ENCODE measurements at regions not wholly inside any gene's neighbourhood (a gene's known extent, or its start where the extent isn't known, plus 50 kb on each side); places are given as distances from the start of the nearest gene placed in this dataset.

- Histone ChIP-seq H3F3A (ENCODE audit: insufficient read depth) (no peaks in the 10 kb centered on the region), H3K9ac (ENCODE audit: low read length) (no peak overlapping the region), H3K27ac (ENCODE audit: low read depth, low read length) (no peak overlapping the region), H3K4me3 (ENCODE audit: insufficient read depth, low read length, poor library complexity, severe bottlenecking) (no peak overlapping the region), H3K4me2 (ENCODE audit: low read depth, low read length, poor library complexity, severe bottlenecking) (no peak overlapping the region), H3K9me3 (ENCODE audit: insufficient read depth, low read length) (peaks cover 14% of the 10 kb centered on the region; the same call in 1 of the 2 replicates), H3K27me3 (ENCODE audit: low read length) (no peaks in the 10 kb centered on the region), H3K36me3 (ENCODE audit: low read length) (no peaks in the 10 kb centered on the region), H3K9me2 (replicated peaks; ENCODE audit: insufficient read depth, low read length) (no peaks in the 10 kb centered on the region), H4K20me1 (ENCODE audit: low read depth, low read length) (no peaks in the 10 kb centered on the region), H2AFZ (ENCODE audit: low read depth, low read length, severe bottlenecking) (no peak overlapping the region), H3K79me2 (ENCODE audit: insufficient read depth, low read length) (no peaks in the 10 kb centered on the region)
- TF ChIP-seq CTCF (IDR thresholded peaks at IDR 0.05; ENCODE audit: insufficient read depth, low read length, poor library complexity, severe bottlenecking) (no peak), EZH2phosphoT487 (conservative IDR thresholded peaks at IDR 0.05; ENCODE audit: low read length) (no peak)
Observed at GRCh38 chr9:40928803-40929487, 199.5 kb downstream of the FOXD4L6 start.

- no peak overlapping the region for H2AFZ ChIP-seq (ENCODE audit: low read depth, low read length, severe bottlenecking)
- no peaks in the 10 kb centered on the region for H3K79me2 ChIP-seq (ENCODE audit: insufficient read depth, low read length)
- H3F3A ChIP-seq (ENCODE audit: insufficient read depth) = no peaks in the 10 kb centered on the region
- TF ChIP-seq EZH2phosphoT487 (conservative IDR thresholded peaks at IDR 0.05; ENCODE audit: low read length) = no peak
- H3K9ac ChIP-seq (ENCODE audit: low read length) = no peak overlapping the region
- no peaks in the 10 kb centered on the region for H4K20me1 ChIP-seq (ENCODE audit: low read depth, low read length)
- H3K9me2 ChIP-seq (replicated peaks; ENCODE audit: insufficient read depth, low read length) = no peaks in the 10 kb centered on the region
- H3K4me2 ChIP-seq (ENCODE audit: low read depth, low read length, poor library complexity, severe bottlenecking) = no peak overlapping the region
- H3K27me3 ChIP-seq (ENCODE audit: low read length) = no peaks in the 10 kb centered on the region
- no peak overlapping the region for H3K4me3 ChIP-seq (ENCODE audit: insufficient read depth, low read length, poor library complexity, severe bottlenecking)
- no peaks in the 10 kb centered on the region for H3K36me3 ChIP-seq (ENCODE audit: low read length)
- H3K9me3 ChIP-seq (ENCODE audit: insufficient read depth, low read length) = peaks cover 14% of the 10 kb centered on the region; the same call in 1 of the 2 replicates
- no peak overlapping the region for H3K27ac ChIP-seq (ENCODE audit: low read depth, low read length)
Observed at GRCh38 chr9:40927851-40928802, 200.4 kb downstream of the FOXD4L6 start.

- no peaks in the 10 kb centered on the region for H3F3A ChIP-seq (ENCODE audit: insufficient read depth)
- no peak overlapping the region for H2AFZ ChIP-seq (ENCODE audit: low read depth, low read length, severe bottlenecking)
- H3K79me2 ChIP-seq (ENCODE audit: insufficient read depth, low read length) = no peaks in the 10 kb centered on the region
- no peak for TF ChIP-seq EZH2phosphoT487 (conservative IDR thresholded peaks at IDR 0.05; ENCODE audit: low read length)
- no peak for TF ChIP-seq CTCF (IDR thresholded peaks at IDR 0.05; ENCODE audit: insufficient read depth, low read length, poor library complexity, severe bottlenecking)
- H3K27me3 ChIP-seq (ENCODE audit: low read length) = no peaks in the 10 kb centered on the region
- no peaks in the 10 kb centered on the region for H3K36me3 ChIP-seq (ENCODE audit: low read length)
- H4K20me1 ChIP-seq (ENCODE audit: low read depth, low read length) = no peaks in the 10 kb centered on the region
- peaks cover 14% of the 10 kb centered on the region; the same call in 1 of the 2 replicates for H3K9me3 ChIP-seq (ENCODE audit: insufficient read depth, low read length)
- H3K4me2 ChIP-seq (ENCODE audit: low read depth, low read length, poor library complexity, severe bottlenecking) = no peak overlapping the region
- no peaks in the 10 kb centered on the region for H3K9me2 ChIP-seq (replicated peaks; ENCODE audit: insufficient read depth, low read length)
- H3K9ac ChIP-seq (ENCODE audit: low read length) = no peak overlapping the region
- H3K4me3 ChIP-seq (ENCODE audit: insufficient read depth, low read length, poor library complexity, severe bottlenecking) = no peak overlapping the region
- no peak overlapping the region for H3K27ac ChIP-seq (ENCODE audit: low read depth, low read length)
Observed at GRCh38 chr9:40927260-40927631, 201.2 kb downstream of the FOXD4L6 start.

Measured in SU-DHL-6 (cell line).